ENCODE measurements at regions not wholly inside any gene's neighbourhood (a gene's known extent, or its start where the extent isn't known, plus 50 kb on each side); places are given as distances from the start of the nearest gene placed in this dataset.

DNA sequence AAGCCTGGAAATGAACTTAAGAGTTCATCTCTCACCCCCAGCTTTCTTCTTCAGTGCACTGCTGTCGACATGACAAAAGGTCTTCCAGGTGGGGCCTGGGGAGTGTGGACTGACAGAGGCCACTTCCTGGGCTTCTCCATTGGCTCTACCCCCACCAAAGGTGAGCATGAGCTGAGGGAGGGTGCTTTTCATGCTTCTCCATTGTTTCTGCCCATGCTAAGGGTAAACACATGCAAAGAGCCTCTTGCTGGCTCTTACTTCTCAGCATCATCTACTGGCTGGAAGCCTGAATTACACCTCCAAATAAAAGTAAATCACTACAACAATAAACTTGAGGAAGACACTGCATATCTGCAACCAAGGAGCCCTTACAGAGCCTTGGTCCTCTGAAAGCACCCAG lies 227.2 kb downstream of the EPM2A start:
- TF ChIP-seq, protein P1, sequence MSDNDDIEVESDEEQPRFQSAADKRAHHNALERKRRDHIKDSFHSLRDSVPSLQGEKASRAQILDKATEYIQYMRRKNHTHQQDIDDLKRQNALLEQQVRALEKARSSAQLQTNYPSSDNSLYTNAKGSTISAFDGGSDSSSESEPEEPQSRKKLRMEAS (IDR thresholded peaks at IDR 0.05): no peak
- TF ChIP-seq ZBTB7A (IDR thresholded peaks at IDR 0.05; ENCODE audit: low read depth) (no peak), FOXM1 (IDR thresholded peaks at IDR 0.05; ENCODE audit: borderline replicate concordance, low read depth) (no peak), TEAD4 (IDR thresholded peaks at IDR 0.05) (no peak)
